Fibroblast of skin of left quadriceps (primary cell): ENCODE measurements at regions not wholly inside any gene's neighbourhood (a gene's known extent, or its start where the extent isn't known, plus 50 kb on each side); places are given as distances from the start of the nearest gene placed in this dataset.

Source experiments
- DNase-seq, 2 experiments: peaks; one replicate each; pipeline ENCODE4 v3.0.0-alpha.2; 2013; ENCODE audit warnings: low read depth in 2 of 2

DNA sequence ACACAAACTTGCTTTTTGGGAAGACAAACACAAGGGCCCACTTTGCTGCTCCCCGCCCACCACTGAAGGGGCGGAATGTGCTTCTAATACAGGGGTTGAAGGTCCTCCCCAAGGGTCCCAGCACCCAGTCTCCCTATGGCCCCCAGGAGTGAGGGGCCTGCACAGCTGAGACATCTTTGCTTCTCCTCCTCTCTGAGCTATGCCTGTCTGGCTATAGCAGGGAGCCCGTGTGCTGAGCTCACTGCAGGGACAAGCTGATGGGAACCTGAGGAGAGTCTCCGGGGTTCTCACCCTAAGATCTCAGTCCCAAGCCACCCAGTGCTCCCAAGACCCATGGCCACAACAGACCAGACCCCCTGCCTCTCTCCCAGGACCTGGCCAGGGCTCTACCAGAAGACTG is 61.1 kb upstream of the ACAN start:
- no peak for DNase-seq

DNA sequence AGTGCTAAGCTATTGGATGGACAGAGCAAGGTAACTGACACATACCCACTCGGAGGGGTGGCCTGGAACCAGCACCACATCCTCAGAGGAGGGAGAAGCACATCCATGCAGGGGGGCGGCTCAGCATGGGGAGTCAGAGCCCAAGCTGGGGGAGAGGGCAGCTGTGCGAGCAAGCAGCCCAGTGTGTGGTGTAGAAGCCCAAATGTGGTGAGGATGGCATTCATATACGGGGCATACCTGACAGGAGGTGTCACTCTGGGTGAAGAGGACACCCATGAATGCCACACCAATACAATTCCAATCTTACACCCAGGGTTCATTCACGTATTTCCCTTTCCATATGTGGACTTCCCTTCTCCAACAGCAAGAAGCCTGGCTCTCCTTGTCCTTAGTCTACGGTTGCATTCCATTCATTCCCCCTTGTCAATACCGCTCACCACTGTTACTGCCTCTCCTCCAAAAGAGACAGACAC is 58.7 kb upstream of the ACAN start:
- peak; percentile 46 to 53 for DNase-seq

DNA sequence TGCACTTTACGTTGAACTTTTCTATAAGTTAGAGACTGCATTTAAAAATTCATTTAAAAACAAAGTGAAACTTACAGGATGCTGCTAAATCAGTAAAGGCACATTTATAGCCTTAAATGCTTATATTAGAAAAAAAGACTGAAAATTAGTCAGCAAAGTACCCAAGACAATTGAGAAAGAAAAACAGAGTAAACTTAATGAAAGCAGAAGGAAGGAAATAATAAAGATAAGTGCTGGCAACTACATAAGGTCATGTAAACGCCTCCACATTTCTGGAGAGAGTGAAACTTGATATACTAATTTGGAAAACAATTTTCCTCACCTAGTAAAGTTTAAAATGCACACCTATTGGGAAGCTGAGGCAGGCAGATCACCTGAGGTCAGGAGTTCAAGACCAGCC is 58.2 kb upstream of the ACAN start:
- DNase-seq = no peak

DNA sequence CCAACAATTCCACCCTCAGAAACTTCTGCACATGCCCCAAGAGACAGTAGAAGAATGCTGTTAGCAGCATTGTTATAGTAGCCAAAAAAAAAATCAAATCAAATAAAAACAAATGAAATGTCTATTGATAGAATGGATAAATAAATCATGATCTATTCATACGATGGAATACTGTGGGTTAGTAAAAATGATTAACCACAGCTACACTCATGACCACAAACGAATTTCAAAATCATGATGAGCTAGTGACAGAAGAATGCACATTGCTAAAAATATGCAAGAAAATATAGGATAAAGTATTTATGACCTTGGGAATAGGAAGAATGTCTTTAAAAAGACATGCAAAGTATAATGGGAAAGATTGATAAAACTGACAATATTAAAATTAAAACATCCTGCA is 57.5 kb upstream of the ACAN start:
- peak; percentile 94 for DNase-seq

DNA sequence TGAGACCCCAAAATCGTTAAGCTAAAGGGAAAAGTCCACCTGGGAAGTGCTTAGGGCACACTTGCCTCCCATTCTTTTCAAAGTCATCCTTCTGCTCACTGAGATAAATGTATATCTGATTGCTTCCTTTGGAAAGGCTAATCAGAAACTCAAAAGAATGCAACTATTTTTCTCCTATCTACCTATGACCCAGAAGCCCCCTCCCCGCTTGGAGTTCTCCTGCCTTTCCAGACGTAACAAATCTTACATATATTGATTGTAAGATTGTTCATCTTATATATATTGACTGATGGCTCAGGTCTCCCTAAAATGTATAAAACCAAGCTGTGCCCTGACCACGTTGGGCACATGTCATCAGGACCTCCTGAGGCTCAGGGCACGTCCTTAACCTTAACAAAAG is 56.8 kb upstream of the ACAN start:
- no peak for DNase-seq

DNA sequence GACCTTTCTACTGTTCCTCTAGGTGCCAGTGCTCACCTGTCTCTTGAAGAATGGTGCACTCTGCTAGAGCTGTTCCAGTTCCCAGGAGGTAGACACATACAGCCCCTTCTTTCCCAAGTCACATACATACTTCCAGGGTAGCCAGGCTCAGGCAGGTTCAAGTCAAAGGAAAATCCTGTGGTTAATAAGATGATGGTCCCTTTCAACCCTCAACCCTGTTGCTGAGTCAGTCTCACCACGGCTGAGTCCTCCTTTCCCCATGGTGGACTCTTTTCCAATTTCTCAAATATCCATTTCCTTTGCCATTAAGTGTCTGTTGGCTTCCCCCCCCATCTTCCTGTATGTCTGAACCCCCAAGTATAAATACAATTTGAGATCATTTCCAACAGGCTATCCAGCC is 56.1 kb upstream of the ACAN start:
- no peak for DNase-seq

DNA sequence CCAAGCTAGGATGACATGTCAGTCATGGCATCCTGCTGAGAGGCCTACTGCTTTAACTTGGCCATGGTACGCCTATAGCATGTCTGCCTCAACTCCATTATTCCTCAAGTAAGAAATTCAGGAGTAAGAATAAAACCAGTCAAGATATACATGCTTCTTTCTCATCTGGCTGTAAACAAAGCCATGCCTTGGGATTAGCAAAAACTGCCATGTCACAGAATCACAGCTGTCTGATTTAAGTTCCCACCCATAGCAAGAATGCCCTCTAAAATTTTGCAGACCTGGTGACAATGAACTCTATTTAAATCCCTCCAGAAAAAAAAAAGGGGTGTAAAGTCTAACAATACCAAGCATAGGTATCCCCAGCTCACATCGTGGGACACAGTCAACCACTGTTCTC is 55.6 kb upstream of the ACAN start:
- DNase-seq = no peak

DNA sequence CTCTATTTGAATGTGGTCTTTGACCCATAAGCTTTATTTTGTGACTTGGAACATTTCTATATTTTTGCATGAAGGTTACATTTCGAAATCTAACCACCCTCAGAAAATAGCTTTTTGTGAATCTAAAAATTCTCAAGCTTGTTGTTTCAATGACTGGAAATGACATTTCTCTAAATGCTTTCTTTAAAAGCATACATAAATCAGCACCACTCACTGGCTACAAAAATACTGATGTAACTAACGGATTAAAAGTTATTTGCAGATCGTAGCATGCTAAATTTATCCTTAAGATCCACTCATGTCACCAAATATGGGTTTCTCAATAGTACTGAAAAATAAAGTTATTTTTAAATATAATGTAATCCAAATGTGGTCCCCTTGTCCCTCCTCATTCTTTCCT is 55.2 kb upstream of the ACAN start:
- DNase-seq = peak in 1 of 2 experiments; percentile 37

DNA sequence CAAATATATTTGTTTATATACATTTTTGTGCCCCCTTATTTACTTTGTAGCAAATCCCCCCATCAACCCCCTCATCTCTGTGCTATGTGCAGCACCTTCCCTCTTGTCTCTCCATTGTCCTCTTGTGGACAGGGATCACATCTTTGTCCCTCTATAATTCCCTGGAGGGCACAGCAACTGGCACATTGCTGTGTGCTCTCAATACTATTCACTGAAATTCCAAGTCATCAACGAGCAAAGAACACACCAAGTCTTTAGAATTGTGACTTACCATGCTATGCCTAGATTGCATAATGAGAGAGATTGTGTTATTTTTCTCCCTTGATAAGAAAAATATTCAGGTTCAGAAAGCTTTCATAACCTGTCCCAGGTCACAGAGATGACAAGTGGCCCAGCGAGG is 54.6 kb upstream of the ACAN start:
- no peak for DNase-seq

DNA sequence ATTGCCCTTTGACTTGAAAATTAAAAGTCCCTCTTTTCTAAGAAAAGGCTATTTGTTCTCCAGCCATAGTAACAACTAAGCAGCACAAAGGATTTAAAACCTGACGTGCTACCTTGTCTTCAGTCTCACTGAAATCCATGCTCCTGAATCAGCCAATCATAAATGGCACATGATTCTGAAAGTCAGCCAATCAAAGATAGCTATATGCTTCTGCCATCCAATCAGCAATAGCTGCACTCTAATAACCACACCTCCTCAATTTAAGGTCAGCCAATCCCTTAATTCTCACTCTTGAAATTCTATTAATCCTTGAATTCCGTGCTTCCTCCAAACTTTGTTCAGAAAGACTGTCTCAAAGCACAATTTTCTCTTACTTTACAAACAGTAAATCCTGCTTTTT is 53.5 kb upstream of the ACAN start:
- DNase-seq = no peak

DNA sequence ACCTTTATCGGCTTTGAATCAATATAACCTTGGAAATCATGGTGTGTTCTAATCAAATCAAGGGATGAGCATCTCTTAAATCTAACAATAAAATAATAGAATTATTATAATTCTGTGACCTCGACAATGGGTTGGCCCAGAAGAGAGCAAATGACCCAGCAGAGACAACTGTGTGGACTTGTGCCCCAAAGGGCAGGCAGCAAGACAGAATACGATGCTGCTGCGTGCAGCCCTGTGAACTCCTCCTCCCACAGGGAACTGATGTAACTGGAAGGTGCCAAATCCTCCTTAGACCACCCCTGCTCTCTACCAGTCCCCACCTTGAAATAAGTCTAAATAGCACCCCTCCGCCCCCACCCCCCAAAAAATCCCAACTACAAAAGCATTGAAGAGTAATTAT is 50.7 kb upstream of the ACAN start:
- no peak for DNase-seq

DNA sequence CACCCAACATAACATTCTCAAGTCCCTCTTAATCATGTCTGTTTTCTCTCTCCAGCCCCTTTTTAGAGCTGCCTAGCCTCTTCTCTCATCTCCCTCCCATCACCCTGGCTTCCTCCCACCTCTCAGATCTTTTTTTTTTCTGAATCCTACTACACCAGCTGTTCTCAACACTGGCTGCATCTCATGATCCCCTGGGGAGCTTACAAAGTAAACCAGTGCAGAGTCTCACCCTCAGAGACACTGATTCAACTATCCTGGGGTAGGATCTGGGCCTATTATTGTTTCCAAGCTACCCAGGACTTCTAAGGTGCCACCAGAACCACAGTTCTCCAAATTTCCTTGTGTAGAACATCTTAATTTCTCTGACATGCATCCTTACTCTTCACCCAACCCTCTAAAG is 50.3 kb upstream of the ACAN start:
- DNase-seq = no peak
